ENCODE measurements at regions not wholly inside any gene's neighbourhood (a gene's known extent, or its start where the extent isn't known, plus 50 kb on each side); places are given as distances from the start of the nearest gene placed in this dataset.

DNA sequence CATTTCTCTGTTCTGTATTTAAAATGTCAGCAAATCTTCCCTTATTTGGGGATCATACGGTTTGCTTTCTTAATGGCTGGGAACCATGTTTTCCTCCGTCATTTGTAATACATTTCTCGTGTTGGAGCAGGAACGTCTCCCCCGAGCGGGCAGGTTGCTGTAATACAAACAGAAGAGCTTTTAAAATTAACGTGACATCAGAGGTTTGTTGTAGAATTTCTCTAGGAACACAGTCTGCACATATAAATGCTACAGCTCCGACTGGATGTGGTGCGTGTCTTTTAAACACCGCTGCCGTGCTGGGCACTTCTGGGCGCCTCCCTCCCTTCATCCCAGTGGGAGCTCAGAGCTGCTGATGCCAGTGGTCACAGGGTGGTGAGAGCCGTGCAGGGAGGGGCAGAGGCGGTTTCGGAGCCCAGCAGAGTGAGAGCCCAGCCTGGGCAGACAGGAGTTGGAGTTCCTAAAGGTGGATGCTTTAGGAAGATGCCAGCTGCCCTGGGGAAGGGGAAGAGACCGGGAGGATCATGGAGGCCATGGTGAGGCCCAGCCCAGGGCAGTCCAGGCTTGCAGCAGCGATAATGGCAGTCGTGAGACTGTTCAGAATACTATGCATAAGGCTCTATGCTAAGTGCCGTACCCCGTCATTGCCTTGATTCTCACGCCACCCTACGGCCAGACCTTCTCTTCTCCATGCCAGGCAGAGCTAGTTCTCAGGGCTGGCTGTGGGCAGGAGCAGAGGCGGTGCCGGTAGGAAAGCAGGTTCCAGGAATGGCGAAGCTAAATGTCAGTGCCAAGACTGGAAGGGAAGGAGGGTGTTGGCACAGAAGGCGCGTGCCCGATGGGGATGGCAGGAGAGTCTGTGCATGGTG is 96.2 kb downstream of the GLRX3 start (continued):
- TF ChIP-seq, protein P1, sequence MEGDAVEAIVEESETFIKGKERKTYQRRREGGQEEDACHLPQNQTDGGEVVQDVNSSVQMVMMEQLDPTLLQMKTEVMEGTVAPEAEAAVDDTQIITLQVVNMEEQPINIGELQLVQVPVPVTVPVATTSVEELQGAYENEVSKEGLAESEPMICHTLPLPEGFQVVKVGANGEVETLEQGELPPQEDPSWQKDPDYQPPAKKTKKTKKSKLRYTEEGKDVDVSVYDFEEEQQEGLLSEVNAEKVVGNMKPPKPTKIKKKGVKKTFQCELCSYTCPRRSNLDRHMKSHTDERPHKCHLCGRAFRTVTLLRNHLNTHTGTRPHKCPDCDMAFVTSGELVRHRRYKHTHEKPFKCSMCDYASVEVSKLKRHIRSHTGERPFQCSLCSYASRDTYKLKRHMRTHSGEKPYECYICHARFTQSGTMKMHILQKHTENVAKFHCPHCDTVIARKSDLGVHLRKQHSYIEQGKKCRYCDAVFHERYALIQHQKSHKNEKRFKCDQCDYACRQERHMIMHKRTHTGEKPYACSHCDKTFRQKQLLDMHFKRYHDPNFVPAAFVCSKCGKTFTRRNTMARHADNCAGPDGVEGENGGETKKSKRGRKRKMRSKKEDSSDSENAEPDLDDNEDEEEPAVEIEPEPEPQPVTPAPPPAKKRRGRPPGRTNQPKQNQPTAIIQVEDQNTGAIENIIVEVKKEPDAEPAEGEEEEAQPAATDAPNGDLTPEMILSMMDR (conservative IDR thresholded peaks at IDR 0.05; ENCODE audit: low read depth in 2 of 2) = no peak
- TF ChIP-seq JUNB (IDR thresholded peaks at IDR 0.05; ENCODE audit: unreplicated experiment) = no peak
- TF ChIP-seq, protein P2, sequence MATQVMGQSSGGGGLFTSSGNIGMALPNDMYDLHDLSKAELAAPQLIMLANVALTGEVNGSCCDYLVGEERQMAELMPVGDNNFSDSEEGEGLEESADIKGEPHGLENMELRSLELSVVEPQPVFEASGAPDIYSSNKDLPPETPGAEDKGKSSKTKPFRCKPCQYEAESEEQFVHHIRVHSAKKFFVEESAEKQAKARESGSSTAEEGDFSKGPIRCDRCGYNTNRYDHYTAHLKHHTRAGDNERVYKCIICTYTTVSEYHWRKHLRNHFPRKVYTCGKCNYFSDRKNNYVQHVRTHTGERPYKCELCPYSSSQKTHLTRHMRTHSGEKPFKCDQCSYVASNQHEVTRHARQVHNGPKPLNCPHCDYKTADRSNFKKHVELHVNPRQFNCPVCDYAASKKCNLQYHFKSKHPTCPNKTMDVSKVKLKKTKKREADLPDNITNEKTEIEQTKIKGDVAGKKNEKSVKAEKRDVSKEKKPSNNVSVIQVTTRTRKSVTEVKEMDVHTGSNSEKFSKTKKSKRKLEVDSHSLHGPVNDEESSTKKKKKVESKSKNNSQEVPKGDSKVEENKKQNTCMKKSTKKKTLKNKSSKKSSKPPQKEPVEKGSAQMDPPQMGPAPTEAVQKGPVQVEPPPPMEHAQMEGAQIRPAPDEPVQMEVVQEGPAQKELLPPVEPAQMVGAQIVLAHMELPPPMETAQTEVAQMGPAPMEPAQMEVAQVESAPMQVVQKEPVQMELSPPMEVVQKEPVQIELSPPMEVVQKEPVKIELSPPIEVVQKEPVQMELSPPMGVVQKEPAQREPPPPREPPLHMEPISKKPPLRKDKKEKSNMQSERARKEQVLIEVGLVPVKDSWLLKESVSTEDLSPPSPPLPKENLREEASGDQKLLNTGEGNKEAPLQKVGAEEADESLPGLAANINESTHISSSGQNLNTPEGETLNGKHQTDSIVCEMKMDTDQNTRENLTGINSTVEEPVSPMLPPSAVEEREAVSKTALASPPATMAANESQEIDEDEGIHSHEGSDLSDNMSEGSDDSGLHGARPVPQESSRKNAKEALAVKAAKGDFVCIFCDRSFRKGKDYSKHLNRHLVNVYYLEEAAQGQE (IDR thresholded peaks at IDR 0.05; ENCODE audit: unreplicated experiment) = no peak
- TF ChIP-seq ZNF114 (CRISPR knock-in tag; IDR thresholded peaks at IDR 0.05) = no peak
- TF ChIP-seq EZH2 (IDR thresholded peaks at IDR 0.05; ENCODE audit: low read depth, unreplicated experiment) = no peak
- no peak for TF ChIP-seq ETS1 (IDR thresholded peaks at IDR 0.05)
- no peak for TF ChIP-seq ZNF331 (CRISPR knock-in tag; IDR thresholded peaks at IDR 0.05; ENCODE audit: low read depth)

DNA sequence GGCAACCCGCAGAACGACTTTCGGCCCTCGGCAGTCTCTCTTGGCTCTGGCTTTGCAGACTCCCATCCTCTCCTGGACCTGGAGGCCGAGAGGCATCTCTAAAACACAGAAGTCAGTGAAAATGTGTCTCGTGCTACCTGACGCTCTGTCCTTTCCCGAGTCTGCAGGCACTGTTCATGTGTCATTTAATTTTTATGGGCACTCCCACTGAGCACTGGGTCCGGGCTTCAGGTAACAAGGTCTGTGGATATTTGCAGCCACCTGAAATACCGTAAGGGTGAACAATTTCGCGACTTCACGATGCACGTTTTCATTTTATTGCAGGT is 96.8 kb downstream of the GLRX3 start:
- H3K27ac Mint-ChIP-seq = no peak overlapping the region
- no peak overlapping the region for H2AFZ ChIP-seq
- H3K27me3 ChIP-seq (ENCODE audit: insufficient read depth) = no peaks in the 10 kb centered on the region
- no peaks in the 10 kb centered on the region for H3K4me1 Mint-ChIP-seq
- no peak overlapping the region for H3K4me2 ChIP-seq
- H3K27me3 Mint-ChIP-seq (ENCODE audit: insufficient read depth, low read depth, poor library complexity) = no peaks in the 10 kb centered on the region
- no peaks in the 10 kb centered on the region for H3F3A ChIP-seq (replicated peaks; ENCODE audit: low read depth)
- no peak overlapping the region for H3K4me3 ChIP-seq
- 0 out of 2 replicates have a peak, but pooled peaks cover 3% of the 10 kb centered on the region for H3K36me3 ChIP-seq (ENCODE audit: insufficient read depth)
- no peak for DNase-seq (ENCODE audit: low spot score)
- peaks cover 97% of the 10 kb centered on the region for H3K9me3 Mint-ChIP-seq
- H4K20me1 ChIP-seq (replicated peaks; ENCODE audit: insufficient read depth) = no peaks in the 10 kb centered on the region
- H3K79me2 ChIP-seq (replicated peaks; ENCODE audit: insufficient read depth) = no peaks in the 10 kb centered on the region
- H3K4me3 Mint-ChIP-seq = no peak overlapping the region
- ATAC-seq = no peak
- no peaks in the 10 kb centered on the region for H3K9me2 ChIP-seq (ENCODE audit: insufficient read depth)
- peaks cover 40% of the 10 kb centered on the region for H3K36me3 Mint-ChIP-seq (ENCODE audit: low read depth)
- H3K4me1 ChIP-seq (ENCODE audit: insufficient read depth) = no peaks in the 10 kb centered on the region
- H3K27ac ChIP-seq (ENCODE audit: low read depth) = no peak overlapping the region
- no peak for TF ChIP-seq ZNF462 (CRISPR knock-in tag; IDR thresholded peaks at IDR 0.05)

Measured in GM23338 (cell line).